Lung (tissue), 11 donors: ENCODE measurements at regions not wholly inside any gene's neighbourhood (a gene's known extent, or its start where the extent isn't known, plus 50 kb on each side); places are given as distances from the start of the nearest gene placed in this dataset.

Source experiments
- ATAC-seq: fragments of 200-7000 bp; cut with Tn5 transposase; one replicate; pipeline ENCODE4 v1.9.1; 2020; ENCODE audit warnings: moderate number of reproducible peaks; ENCODE audit not compliant: insufficient read depth, low FRiP score
- DNase-seq, 3 donors: peaks; one replicate each; pipeline ENCODE4 v3.0.0-alpha.2; 2013 to 2017
- H3K27ac ChIP-seq, 2 donors: one replicate each; pipeline ENCODE4 v1.5.1; 2013; ENCODE audit warnings: mild to moderate bottlenecking in 2 of 2, moderate library complexity in 2 of 2, control low read depth in 1 of 2, inconsistent platforms in 1 of 2, low read depth in 1 of 2, low read length in 1 of 2
- H3K27me3 ChIP-seq, 3 donors: one replicate each; pipeline ENCODE4 v1.5.1; 2013; ENCODE audit warnings: low read length in 2 of 3; ENCODE audit not compliant: control insufficient read depth in 3 of 3, insufficient read depth in 3 of 3
- H3K36me3 ChIP-seq, 4 donors: one replicate each; pipeline ENCODE4 v1.5.1; 2013; ENCODE audit warnings: low read length in 4 of 4, mild to moderate bottlenecking in 1 of 4, moderate library complexity in 1 of 4; ENCODE audit not compliant: control insufficient read depth in 4 of 4, insufficient read depth in 4 of 4
- H3K4me1 ChIP-seq, 5 donors: one replicate each; pipeline ENCODE4 v1.5.1; 2013; ENCODE audit warnings: low read length in 5 of 5, mild to moderate bottlenecking in 2 of 5, moderate library complexity in 1 of 5; ENCODE audit not compliant: control insufficient read depth in 5 of 5, insufficient read depth in 5 of 5
- H3K4me3 ChIP-seq: one replicate; pipeline ENCODE4 v1.5.1; 2013; ENCODE audit warnings: mild to moderate bottlenecking, control low read depth, moderate library complexity
- H3K9ac ChIP-seq, 2 donors: one replicate each; pipeline ENCODE4 v1.5.1; 2013; ENCODE audit warnings: low read length in 2 of 2, control low read depth in 1 of 2; ENCODE audit not compliant: insufficient read depth in 1 of 2
- H3K9me3 ChIP-seq, 4 donors: one replicate each; pipeline ENCODE4 v1.5.1; 2013; ENCODE audit warnings: low read length in 3 of 4, mild to moderate bottlenecking in 1 of 4, moderate library complexity in 1 of 4; ENCODE audit not compliant: control insufficient read depth in 4 of 4, insufficient read depth in 3 of 4
- CTCF ChIP-seq: IDR thresholded peaks from 2 replicates; pipeline ENCODE4 v1.5.1; 2012; ENCODE audit warnings: mild to moderate bottlenecking; ENCODE audit errors: control extremely low read depth, extremely low read depth
- WGBS, 2 donors: extraction: QIAGEN DNeasy Blood & Tissue Kit; methylation state at CpG; one replicate each; pipeline ENCODE4 v1.1.7; 2013; 5-methylcytosine and 5-hydroxymethylcytosine counted together
- donor health status: control.
- donor health status: control.
- donor health status: Bipolar disorder and iron deficiency.
- donor health status: healthy.
- donor health status: DM: yes; HTN: yes; CAD: no.

- Histone ChIP-seq H3K27ac (no peak overlapping the region), H3K27me3 (no peaks in the 10 kb centered on the region), H3K9me3 (no peaks in the 10 kb centered on the region), H3K4me3 (no peak overlapping the region), H3K9ac (no peak overlapping the region), H3K4me1 (peaks cover 0 to 22% (median 0%) of the 10 kb centered on the region in 5 donors), H3K36me3 (no peaks in the 10 kb centered on the region)
- TF ChIP-seq CTCF: no peak
- no peak for ATAC-seq
- peak; percentile 47 to 79 (median 76) for DNase-seq
- WGBS, 2 donors: 50 to 51% methylated on average over 3 of the region's 3 CpGs
Measured at GRCh38 chr6:50520326-50521266, 192.7 kb upstream of the TFAP2D start.

DNA sequence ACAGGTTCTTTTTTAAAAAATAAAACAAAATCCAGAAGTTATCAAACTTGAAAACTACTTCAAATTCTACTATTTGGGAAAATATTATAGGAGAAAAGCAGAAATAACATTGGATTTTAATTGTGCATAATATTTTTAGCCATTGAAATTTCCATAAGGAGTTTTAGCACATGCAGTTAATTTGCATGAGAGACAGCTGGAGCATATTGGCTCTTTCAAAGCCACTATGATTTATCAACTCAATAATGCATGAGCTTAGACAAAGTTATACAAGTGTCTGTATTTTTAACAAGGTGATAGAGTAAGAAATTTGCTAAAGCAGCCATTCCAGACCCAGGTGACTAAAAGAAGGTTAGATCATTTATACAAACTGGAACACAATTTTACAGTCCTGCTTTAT is 189.0 kb upstream of the TFAP2D start:
- Histone ChIP-seq H3K4me1 (peaks cover 0 to 22% (median 0%) of the 10 kb centered on the region in 5 donors), H3K9ac (no peak overlapping the region), H3K36me3 (no peaks in the 10 kb centered on the region), H3K4me3 (no peak overlapping the region), H3K9me3 (no peaks in the 10 kb centered on the region), H3K27ac (no peak overlapping the region), H3K27me3 (peaks cover 0 to 4% (median 0%) of the 10 kb centered on the region in 3 donors)
- DNase-seq (no peak), ATAC-seq (no peak)
- no peak for TF ChIP-seq CTCF

DNA sequence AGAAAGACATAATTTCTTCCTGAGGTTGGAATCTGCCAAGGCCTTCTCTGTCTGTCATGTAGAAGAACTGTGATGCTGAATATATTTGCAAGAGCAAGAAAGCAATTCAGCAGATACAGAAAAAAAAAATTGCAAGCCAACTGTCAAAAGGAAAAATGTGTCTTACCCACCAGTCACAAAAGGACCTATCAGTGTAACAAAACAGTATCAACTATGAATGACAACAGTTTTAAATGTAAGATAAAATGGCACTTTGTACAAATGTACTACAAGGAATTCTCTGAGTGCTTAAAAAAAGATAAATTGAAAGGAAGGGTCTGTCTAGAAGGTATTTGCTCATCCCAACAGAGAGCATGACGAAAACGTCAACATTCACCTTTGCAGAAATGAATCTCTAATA is 185.3 kb upstream of the TFAP2D start:
- H3K9me3 ChIP-seq: no peaks in the 10 kb centered on the region
- no peak for ATAC-seq
- no peak overlapping the region for H3K9ac ChIP-seq
- no peak for DNase-seq
- H3K27ac ChIP-seq: no peak overlapping the region
- H3K4me3 ChIP-seq: no peak overlapping the region
- peaks cover 0 to 4% (median 0%) of the 10 kb centered on the region in 3 donors for H3K27me3 ChIP-seq
- H3K4me1 ChIP-seq: peaks cover 0 to 3% (median 0%) of the 10 kb centered on the region in 5 donors
- no peaks in the 10 kb centered on the region for H3K36me3 ChIP-seq
- TF ChIP-seq CTCF: no peak
- WGBS, 2 donors: 89 to 92% methylated on average over 2 of the region's 2 CpGs
